Activated CD4-positive, alpha-beta T cell treated with anti-CD3 and anti-CD28 coated beads, Interleukin-2, amount 50 U/mL, for 48 hours (primary cell): ENCODE measurements at regions not wholly inside any gene's neighbourhood (a gene's known extent, or its start where the extent isn't known, plus 50 kb on each side); places are given as distances from the start of the nearest gene placed in this dataset.

ENCODE experiments used
- DNase-seq, 2 experiments: peaks; one replicate each; pipeline ENCODE4 v3.0.0-alpha.2; 2020

DNA sequence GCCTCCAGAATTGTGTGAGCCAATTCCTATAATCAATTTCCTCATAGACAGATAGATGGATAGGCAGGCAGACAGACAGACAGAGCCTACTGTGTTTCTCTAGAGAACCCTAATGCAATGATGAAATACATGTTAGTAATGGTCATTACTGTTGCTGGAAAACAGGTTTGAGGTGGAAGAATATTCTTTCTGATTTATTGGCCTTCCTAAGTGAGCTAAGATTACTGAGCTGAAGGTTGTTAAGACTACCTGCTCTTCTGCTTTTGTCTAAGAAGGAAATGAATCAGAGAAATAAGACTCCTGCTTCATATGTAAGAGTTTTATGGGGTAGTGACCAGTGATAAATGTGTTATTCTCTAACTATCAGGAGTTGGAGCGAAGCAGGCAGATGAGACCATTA lies 219.9 kb downstream of the ELAVL2 start:
- DNase-seq, result no peak

DNA sequence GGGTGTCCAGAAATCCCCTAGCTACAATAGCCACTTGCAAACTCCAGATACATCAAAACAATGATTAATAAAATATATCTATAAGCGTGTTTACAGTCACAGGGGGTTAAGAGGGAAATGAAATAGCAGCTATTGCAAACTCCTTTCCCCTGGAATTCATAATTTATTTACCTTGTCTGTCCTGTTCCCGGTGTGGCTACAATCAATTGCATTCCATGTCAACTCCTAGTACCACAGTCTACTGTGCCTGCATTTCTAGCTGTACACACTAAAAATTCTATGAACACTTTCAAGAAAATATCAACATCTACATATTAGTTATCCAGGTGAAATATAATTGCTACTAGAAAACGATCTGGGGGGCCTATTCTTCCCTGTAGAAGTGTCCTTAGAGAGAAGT lies 217.6 kb downstream of the ELAVL2 start:
- DNase-seq, result no peak

DNA sequence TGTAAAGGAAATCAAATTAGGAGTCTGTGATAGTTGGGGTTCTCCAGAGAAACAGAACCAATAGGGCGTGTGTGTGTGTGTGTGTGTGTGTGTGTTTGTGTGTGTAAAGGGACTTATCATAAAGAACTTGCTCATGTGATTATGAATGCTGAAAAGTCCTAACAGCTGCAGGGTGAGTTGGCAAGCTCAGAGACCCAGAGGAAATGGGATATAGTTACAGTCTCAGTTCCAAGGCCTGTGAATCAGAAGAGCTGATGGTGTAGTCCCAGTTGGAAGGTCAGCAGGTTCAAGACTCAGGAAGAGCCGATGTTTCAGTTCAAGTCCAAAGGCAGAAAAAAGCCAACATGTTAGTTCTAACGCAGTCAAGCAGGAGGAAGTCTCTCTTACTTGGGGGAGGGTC lies 214.2 kb downstream of the ELAVL2 start:
- DNase-seq, result no peak

DNA sequence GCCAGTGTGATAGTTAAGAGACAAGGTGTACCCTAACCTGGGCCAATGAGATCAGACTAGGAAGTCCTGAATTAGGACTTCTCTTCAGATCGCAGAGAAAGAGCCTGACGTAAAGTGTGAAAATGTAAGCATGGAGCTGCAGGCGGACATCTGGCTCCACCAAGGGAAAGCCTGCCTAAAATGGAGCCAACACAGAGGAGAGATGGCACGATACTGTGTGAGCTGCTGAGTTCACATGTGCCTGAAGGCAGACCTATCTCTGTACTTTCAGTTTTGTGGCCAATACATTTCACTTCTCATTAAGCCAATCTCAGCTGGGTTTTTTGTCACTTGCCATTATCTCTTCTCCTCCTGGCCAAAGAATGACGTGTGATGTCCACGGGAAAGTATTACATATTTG lies 210.5 kb downstream of the ELAVL2 start:
- DNase-seq, result no peak

DNA sequence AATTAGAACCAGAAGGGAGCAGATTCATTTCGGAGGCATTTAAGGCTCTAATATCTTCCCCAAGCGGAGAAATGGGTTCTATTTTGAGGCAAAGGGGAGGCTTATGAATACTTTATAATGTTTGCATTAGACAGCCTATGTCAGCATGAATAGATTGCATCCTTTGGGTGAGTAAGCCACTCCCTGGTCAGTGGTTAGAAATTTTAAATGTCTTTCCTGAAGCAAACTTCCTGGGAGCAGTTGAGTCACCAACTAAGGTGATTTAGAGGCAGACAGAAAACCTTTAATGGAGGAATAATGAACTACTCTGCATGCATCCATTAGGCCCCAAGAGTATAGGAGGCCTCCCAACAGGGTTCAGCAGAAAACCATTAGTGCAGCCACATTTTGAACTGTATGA lies 204.9 kb downstream of the ELAVL2 start:
- no peak for DNase-seq

DNA sequence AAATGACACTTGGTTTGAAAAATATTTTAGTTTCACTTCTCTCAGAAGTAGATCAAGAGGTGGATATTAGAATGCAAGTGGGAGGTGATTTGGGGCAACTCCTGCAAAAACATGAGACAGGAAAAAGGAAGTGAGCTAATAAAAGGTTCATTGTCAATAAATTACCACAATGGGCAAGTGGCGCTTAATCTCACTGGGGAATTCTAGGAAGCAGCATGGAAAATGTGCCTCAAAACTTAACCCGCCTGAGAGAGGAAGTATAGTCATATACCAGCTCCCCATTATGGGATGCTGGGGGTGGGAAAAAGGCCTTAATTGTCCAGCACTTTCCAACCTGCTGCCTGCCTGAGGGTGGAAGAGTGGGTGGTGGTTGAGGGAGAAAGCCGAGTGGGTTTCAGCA lies 204.1 kb downstream of the ELAVL2 start:
- DNase-seq, result no peak

DNA sequence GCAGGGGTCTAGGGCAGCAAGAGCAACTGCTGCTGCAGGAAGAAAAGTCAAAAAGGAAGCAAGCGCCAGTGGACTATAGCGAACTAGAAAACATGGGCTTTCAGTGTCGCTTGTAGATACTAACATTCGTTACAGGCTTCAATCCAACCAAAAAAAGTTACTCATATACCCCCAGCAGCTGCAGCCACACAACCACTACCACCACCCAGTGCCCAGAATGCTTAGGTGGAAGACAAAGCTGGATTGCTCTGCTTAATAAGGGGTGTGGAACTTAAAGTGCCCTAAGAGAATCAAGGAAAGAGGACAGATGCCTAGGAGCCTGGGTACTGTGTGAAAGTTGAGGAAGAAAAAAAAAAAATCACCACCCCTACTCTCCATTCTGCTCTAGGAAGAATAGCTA lies 203.6 kb downstream of the ELAVL2 start:
- no peak for DNase-seq

DNA sequence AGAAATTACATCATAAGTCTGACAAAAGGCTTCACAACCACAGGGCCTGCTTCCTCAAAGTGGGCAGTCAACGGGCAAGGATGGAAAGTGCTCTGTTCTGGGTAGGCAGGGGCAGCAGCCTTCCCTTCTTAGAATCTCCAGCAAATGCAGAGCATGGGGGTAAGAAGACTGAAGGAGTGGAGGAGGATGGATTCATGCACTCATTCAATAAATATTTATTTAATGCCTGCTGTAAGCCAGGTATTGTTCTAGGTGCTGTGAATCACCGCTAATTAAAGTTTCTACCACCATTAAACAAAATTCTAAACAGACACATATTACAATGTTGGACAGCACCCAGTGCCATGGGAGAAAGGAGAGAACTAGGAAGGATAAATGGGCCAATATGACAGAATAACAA lies 195.6 kb downstream of the ELAVL2 start:
- no peak for DNase-seq

DNA sequence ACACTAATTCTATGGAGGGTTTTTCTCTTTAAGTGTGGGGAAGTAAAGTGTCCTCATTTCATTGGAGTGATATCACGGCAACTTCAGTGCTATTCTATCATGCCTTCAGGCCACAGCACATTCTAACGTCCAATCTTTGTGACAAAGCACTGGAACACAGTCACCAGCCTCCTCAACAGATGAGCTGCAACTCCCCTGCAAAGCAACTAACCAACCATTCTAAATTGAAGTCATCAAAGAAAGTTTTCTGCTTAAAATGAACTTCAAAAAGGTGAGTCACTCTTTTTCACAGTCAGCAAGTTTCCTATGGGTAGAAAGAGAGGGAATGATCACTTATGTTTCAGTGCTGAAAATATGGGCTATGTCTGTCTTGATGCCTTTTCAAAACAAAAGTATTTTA lies 190.8 kb downstream of the ELAVL2 start:
- no peak for DNase-seq

DNA sequence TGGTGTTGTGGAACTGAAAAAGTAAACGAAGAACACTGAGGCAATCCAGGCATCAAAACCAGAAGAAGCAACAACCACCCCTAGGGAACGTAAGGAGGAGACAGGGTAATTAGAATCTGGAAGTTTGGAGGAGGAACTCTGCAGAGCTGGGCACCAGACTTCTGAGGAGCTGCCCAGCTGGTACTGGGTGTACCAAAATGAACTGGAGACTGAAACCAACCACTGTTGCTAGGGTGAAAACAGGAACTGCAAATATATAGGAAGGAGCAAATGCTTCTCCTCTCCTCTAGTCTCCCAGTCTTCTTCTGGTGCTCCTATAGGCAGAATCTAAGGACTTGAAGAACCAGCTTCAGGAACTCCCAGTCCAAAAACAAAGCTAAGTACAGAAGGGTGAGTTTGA lies 189.8 kb downstream of the ELAVL2 start:
- no peak for DNase-seq

DNA sequence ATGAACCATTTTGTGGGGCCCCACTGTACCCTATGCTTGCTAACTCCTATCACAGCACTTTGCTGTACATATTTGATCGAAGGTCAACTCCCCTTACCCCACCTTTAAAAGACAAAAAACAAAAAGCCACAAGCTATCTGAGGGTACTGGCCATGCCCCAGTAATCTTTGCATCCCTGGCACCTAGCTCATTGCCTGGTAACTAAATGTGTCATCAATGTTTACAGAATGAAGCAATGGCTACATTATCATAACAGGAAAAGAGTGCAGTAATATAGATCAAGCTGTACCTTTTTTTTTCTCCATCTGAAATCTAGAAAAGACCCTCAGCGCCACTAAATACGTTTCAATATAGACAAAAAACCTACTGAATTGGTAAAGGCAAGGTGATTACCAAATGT lies 188.0 kb downstream of the ELAVL2 start:
- DNase-seq, result no peak

DNA sequence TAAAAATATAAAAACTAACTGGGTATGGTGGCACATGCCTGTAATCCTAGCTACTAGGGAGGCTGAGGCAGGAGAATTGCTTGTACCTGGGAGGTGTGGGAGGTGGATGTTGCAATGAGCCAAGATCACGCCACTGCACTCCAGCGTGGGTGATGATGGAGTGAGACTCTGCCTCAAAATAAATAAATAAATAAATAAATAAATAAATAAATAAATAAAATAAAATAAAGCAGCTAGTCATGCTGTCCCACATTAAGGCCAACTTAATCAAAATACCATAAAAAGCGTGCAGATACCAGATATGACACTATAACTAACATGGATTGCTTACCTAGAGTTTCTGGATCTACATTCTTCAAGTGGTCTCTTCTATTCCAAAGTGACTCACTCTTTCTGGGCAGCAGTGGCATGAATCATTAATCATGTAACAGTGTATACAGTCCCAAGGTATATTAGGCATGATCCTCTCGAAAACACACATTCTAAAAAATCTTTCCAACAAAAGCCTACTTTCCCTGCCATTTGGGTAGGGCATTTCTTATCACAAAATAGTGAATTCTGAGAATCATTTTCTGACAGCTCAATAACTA lies 187.1 kb downstream of the ELAVL2 start:
- DNase-seq, result no peak
